ENCODE measurements at regions not wholly inside any gene's neighbourhood (a gene's known extent, or its start where the extent isn't known, plus 50 kb on each side); places are given as distances from the start of the nearest gene placed in this dataset.

- no peaks in the 10 kb centered on the region for H3K9me3 ChIP-seq
- no peak for DNase-seq
- no peak overlapping the region for H3K9ac ChIP-seq
- H3K4me1 ChIP-seq (ENCODE audit: control insufficient read depth in 1 of 2, insufficient read depth in 2 of 2, low read depth in 1 of 2, low read length in 1 of 2) = peaks cover 0 to 3% of the 10 kb centered on the region in 2 experiments; a peak in 1 of 4 replicates
- H4K20me1 ChIP-seq (ENCODE audit: insufficient read depth) = no peaks in the 10 kb centered on the region
- peaks cover 5% of the 10 kb centered on the region for H3K79me2 ChIP-seq (ENCODE audit: insufficient read depth)
- H3K36me3 ChIP-seq (replicated peaks in 1 of 2; ENCODE audit: control insufficient read depth in 1 of 2, insufficient read depth in 2 of 2, low read length in 1 of 2) = no peaks in the 10 kb centered on the region
- no peaks in the 10 kb centered on the region for H3K27me3 ChIP-seq (ENCODE audit: insufficient read depth)
- H3K9me2 ChIP-seq = no peaks in the 10 kb centered on the region
- CTCF ChIA-PET = interaction anchor here (0.9 to 1.2 kb wide), 3 partner anchors 11 to 28 kb away, joined by 3 to 5 read pairs (median 4); no protein-coding TSS in a partner anchor
- H3F3A ChIP-seq (replicated peaks; ENCODE audit: insufficient read depth) = no peaks in the 10 kb centered on the region
- no peak overlapping the region for H2AFZ ChIP-seq (ENCODE audit: low read depth)
- WGBS (ENCODE audit: low lambda C conversion rate) = 95% methylated on average over 7 of the region's 7 CpGs
- H3K4me2 ChIP-seq = no peak overlapping the region
- H3K4me3 ChIP-seq (ENCODE audit: low read depth in 2 of 2, low read length in 1 of 2) = no peak overlapping the region
- H3K27ac ChIP-seq (ENCODE audit: low read depth in 2 of 2, low read length in 1 of 2) = no peak overlapping the region
- TF ChIP-seq FOXJ3 (CRISPR knock-in tag; IDR thresholded peaks at IDR 0.05) = no peak
- TF ChIP-seq, protein P1, sequence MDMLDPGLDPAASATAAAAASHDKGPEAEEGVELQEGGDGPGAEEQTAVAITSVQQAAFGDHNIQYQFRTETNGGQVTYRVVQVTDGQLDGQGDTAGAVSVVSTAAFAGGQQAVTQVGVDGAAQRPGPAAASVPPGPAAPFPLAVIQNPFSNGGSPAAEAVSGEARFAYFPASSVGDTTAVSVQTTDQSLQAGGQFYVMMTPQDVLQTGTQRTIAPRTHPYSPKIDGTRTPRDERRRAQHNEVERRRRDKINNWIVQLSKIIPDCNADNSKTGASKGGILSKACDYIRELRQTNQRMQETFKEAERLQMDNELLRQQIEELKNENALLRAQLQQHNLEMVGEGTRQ (IDR thresholded peaks at IDR 0.05; ENCODE audit: borderline replicate concordance, low read depth, low read length) = no peak
- no peak for TF ChIP-seq GABPA (IDR thresholded peaks at IDR 0.05; ENCODE audit: low read depth)
- TF ChIP-seq GATA2 (CRISPR knock-in tag; IDR thresholded peaks at IDR 0.05) = no peak
- TF ChIP-seq PBX3 (IDR thresholded peaks at IDR 0.05) = no peak
- no peak for TF ChIP-seq RAD21 (IDR thresholded peaks at IDR 0.05; ENCODE audit: low read length)
- no peak for TF ChIP-seq RXRA (IDR thresholded peaks at IDR 0.05; ENCODE audit: borderline replicate concordance, low read depth)
- no peak for TF ChIP-seq POLR2AphosphoS5 (IDR thresholded peaks at IDR 0.05; ENCODE audit: low read depth, low read length)
- no peak for TF ChIP-seq RCOR1 (IDR thresholded peaks at IDR 0.05; ENCODE audit: low read length)
- TF ChIP-seq NFIC (IDR thresholded peaks at IDR 0.05; ENCODE audit: borderline replicate concordance) = no peak
- TF ChIP-seq NRF1 (IDR thresholded peaks at IDR 0.05; ENCODE audit: low read depth, low read length) = no peak
- TF ChIP-seq ZBTB33 (IDR thresholded peaks at IDR 0.05; ENCODE audit: borderline replicate concordance, low read depth) = no peak
- no peak for TF ChIP-seq FOXM1 (IDR thresholded peaks at IDR 0.05; ENCODE audit: low read depth)
- no peak for TF ChIP-seq MXI1 (IDR thresholded peaks at IDR 0.05; ENCODE audit: low read depth, low read length)
- no peak for TF ChIP-seq SIN3A (IDR thresholded peaks at IDR 0.05; ENCODE audit: borderline replicate concordance, low read depth, low read length)
- no peak for TF ChIP-seq TCF12 (IDR thresholded peaks at IDR 0.05)
- no peak for TF ChIP-seq CHD2 (IDR thresholded peaks at IDR 0.05; ENCODE audit: low read length, partially characterized antibody)
- TF ChIP-seq EZH2phosphoT487 (IDR thresholded peaks at IDR 0.05; ENCODE audit: borderline replicate concordance, low read depth) = no peak
- POLR2A ChIA-PET = no interaction called here
Measured at GRCh38 chr2:64716569-64716968, 62.9 kb upstream of the SERTAD2 start.
